ENCODE measurements at regions not wholly inside any gene's neighbourhood (a gene's known extent, or its start where the extent isn't known, plus 50 kb on each side); places are given as distances from the start of the nearest gene placed in this dataset.
A peak's percentile ranks its signal among the peaks of the same experiment; 100 is the strongest.
"Not testable (repeated sequence)": the region's sequence is repeated elsewhere in the genome, so short reads cannot be mapped to it uniquely, and the experiment has no call there.

GRCh38 chr2:54030806-54031205, 60.0 kb upstream of the PSME4 start:
- peak; percentile 41 for DNase-seq

GRCh38 chr2:54030396-54030741, 59.6 kb upstream of the PSME4 start:
- no peak for DNase-seq

DNA sequence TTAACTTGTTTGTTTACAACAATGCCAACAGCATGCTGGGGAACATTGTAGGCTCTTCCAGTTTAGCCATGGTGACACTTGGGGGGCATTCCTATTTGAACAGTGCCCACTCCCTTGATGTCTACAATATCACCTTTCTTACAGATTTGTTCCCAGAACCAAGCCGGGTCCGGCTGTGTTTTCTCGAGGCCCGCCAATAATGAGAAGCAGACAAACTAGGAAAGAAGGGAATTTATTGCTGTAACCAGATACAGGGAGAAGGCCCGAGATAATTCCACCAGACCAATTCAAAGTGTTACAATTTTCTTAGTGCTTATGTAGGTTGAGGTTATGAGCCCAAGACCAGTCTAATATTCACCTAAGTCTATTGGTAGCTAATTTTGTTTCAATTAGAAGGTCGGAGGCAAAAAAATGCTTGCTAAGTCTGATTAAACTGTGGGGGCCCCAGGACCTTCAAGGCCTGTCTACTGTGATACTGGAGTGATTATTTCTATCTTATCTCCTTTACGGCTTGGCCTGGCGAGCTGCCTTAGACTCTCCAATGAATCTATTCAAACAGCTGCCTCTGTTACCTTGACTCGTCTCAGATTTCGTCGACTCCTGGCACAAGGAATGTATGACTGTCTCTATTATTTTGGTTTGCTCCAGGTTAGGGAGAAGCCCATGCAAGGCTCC, 59.1 kb upstream of the PSME4 start:
- DNase-seq: no peak

DNA sequence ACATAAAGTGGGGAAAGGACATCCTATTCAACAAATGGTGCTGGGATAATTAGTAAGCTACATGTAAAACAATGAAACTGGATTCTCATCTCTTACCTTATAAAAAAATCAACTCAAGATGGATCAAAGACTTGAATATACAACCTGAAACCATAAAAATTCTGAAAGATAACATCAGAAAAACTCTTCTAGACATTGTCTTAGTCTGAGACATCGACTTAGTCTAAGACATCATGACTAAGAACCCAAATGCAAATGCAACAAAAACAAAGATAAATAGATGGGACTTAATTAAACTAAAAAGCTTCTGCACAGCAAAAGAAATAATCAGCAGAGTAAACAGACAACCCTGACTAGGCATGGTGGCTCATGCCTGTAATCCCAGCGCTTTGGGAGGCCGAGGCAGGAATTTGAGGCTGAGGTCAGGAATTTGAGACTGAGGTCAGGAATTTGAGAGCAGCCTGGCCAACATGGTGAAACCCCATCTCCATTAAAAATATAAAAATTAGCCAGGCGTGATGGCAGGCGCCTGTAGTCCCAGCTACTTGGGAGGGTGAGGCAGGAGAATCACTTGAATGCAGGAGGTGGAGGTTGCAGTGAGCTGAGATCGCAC, 54.8 kb upstream of the PSME4 start:
- DNase-seq: not testable (repeated sequence)

GRCh38 chr2:54024576-54024975, 53.8 kb upstream of the PSME4 start:
- no peak for DNase-seq

DNA sequence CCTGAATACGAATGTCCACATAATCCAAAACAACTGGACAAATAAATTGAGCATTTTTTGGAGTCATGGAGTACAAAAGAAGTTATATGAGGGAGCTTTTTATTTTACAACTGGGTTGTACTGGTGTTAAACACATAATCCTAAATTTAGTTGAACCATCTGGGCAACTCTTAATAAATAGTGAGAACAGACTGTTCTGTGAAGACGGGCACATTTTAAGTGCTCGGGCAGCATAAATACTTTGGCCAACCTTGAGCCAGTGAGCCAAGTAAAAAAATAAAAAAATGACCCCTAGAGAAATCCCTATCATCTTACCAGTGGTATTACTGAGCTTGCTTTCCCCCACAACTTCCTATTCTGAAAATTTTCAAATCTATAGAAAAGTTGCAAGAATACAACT, 50.9 kb upstream of the PSME4 start:
- no peak for DNase-seq

- DNase-seq: no peak
Measured at GRCh38 chr2:54020793-54021414, 50.1 kb upstream of the PSME4 start.

Data from MV-4-11 (cell line).